Aorta (tissue), 5 donors: ENCODE measurements at regions not wholly inside any gene's neighbourhood (a gene's known extent, or its start where the extent isn't known, plus 50 kb on each side); places are given as distances from the start of the nearest gene placed in this dataset.

ENCODE experiments used
- ATAC-seq: fragments of 200-7000 bp; cut with Tn5 transposase; one replicate; pipeline ENCODE4 v1.9.1; 2022; ENCODE audit warnings: moderate library complexity; ENCODE audit not compliant: low FRiP score
- DNase-seq, 2 donors: peaks; one replicate each; pipeline ENCODE4 v3.0.0-alpha.2; 2020
- H3K27ac ChIP-seq, 2 donors: one replicate each; pipeline ENCODE4 v1.5.1; 2013; ENCODE audit warnings: low read length in 2 of 2, mild to moderate bottlenecking in 2 of 2, moderate library complexity in 2 of 2, control low read depth in 1 of 2, inconsistent platforms in 1 of 2, low read depth in 1 of 2
- H3K27me3 ChIP-seq, 2 donors: one replicate each; pipeline ENCODE4 v1.6.1; 2013; ENCODE audit warnings: control low read depth in 1 of 2, low read length in 1 of 2, mild to moderate bottlenecking in 1 of 2, moderate library complexity in 1 of 2; ENCODE audit not compliant: insufficient read depth in 2 of 2, control insufficient read depth in 1 of 2
- H3K36me3 ChIP-seq, 2 donors: one replicate each; pipeline ENCODE4 v1.6.1; 2013; ENCODE audit warnings: control low read depth in 1 of 2, low read length in 1 of 2, mild to moderate bottlenecking in 1 of 2; ENCODE audit not compliant: insufficient read depth in 2 of 2, control insufficient read depth in 1 of 2
- H3K4me1 ChIP-seq, 2 donors: one replicate each; pipeline ENCODE4 v1.6.1; 2013; ENCODE audit warnings: low read length in 2 of 2, control low read depth in 1 of 2, mild to moderate bottlenecking in 1 of 2, moderate library complexity in 1 of 2; ENCODE audit not compliant: insufficient read depth in 2 of 2, control insufficient read depth in 1 of 2
- H3K4me3 ChIP-seq, 2 donors: one replicate each; pipeline ENCODE4 v1.5.1; 2013; ENCODE audit warnings: low read length in 2 of 2, control low read depth in 1 of 2, mild to moderate bottlenecking in 1 of 2
- H3K9me3 ChIP-seq: one replicate; pipeline ENCODE4 v1.6.1; 2013; ENCODE audit warnings: mild to moderate bottlenecking, low read length; ENCODE audit not compliant: control insufficient read depth
- WGBS, 2 donors: extraction: QIAGEN DNeasy Blood & Tissue Kit; methylation state at CpG; one replicate each; pipeline ENCODE4 v1.1.7; 2013; 5-methylcytosine and 5-hydroxymethylcytosine counted together
- intact Hi-C, 2 donors: fragments of 100-400 bp; cut with DNase I; formaldehyde crosslinking; loops; one replicate each; pipeline versions ENCODE4 v1.14.2 to v1.15.0; 2022
- donor health status: healthy with polysubstance abuse.
- donor health status: Bipolar disorder and iron deficiency.
- donor health status: DM: no; HTN: no; CAD: no.
- donor health status: DM: no; HTN: no; CAD: no.
- donor health status: DM: yes; HTN: yes; CAD: no.

DNA sequence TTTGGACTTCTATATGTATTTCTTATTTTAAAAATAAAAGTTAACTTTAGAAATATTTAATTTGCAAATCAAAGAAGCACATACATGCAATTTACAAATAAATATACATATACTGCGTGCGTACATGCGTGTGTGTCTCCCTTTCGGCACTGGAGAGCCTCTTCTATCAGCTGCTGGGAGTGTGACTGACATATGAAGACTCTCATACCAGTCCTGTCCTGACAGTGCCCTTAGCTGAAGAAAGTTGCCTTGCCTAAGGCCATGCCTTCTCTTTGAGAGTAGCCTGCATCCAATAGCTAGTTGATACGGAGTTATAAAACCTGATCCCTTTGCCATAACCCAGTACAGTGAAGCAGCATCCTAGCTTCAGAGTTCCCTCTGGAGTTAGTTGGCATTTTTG is 282.4 kb upstream of the NEGR1 start:
- ATAC-seq (no peak), DNase-seq (no peak)
- Histone ChIP-seq H3K4me3 (no peak overlapping the region), H3K36me3 (no peaks in the 10 kb centered on the region), H3K4me1 (no peaks in the 10 kb centered on the region), H3K27ac (no peak overlapping the region), H3K27me3 (no peaks in the 10 kb centered on the region), H3K9me3 (no peaks in the 10 kb centered on the region)
- 97% methylated on average over 5 of the region's 5 CpGs for WGBS, 2 donors
- intact Hi-C loops: no loop called here

DNA sequence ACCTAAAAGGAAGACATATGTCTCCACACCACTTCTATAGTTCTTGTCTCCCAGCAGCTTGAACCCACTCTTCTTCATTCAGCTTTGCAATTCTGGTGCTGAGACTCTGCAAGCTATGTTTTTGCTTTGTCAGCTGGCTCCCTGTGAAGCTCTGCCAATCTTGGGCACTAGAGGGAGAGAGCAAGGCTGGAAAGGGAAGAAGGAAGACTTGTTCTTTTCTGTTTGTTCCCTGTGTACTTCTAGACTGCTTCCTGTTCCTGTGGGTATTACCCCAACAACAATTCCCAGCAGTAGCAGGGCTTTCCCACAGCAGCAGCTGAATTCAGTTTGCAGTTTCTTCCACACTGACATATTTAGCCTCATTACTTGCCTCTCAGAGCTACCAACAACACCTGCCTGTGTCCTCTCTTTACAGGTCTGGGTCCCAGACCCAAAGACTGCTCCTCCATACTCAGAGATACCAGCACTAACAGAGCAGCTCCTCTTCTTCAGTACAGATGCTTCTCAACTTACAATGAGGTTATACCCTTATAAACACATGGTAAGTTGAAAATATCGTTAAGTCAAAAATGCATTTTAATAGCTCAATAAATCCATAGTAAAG is 275.2 kb upstream of the NEGR1 start:
- intact Hi-C loops: no loop called here
- ATAC-seq (no peak), DNase-seq (no peak)
- Histone ChIP-seq H3K9me3 (no peaks in the 10 kb centered on the region), H3K27ac (no peak overlapping the region), H3K4me1 (no peaks in the 10 kb centered on the region), H3K4me3 (no peak overlapping the region), H3K36me3 (no peaks in the 10 kb centered on the region), H3K27me3 (no peaks in the 10 kb centered on the region)
- WGBS, 2 donors: 92 to 97% methylated on average over 1 of the region's 1 CpG

DNA sequence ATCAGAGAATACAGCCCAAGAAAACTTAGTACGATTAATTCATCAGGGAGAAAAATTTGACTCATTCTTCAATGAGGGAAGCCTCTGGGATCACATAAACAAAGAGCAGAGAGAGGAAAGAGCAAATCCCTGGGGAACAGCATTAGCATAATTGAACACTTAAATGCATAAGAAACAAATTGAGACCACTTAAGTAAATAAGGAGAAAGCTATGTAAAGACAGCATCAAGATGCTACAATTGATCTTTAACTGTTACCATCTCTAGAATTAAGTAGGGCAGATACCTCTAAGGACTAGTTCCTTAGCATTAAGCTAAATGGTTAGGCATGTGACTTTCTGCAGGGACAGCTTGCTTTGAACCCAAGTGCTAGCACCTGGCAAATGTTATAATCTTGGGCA is 265.1 kb upstream of the NEGR1 start:
- no peak overlapping the region for H3K27ac ChIP-seq
- no peak for ATAC-seq
- no peak overlapping the region for H3K4me3 ChIP-seq
- H3K4me1 ChIP-seq: no peaks in the 10 kb centered on the region
- WGBS, 2 donors: 41 to 43% methylated on average over 1 of the region's 1 CpG
- no peaks in the 10 kb centered on the region for H3K36me3 ChIP-seq
- DNase-seq: no peak
- no peaks in the 10 kb centered on the region for H3K27me3 ChIP-seq
- intact Hi-C loops: no loop called here
- no peaks in the 10 kb centered on the region for H3K9me3 ChIP-seq

DNA sequence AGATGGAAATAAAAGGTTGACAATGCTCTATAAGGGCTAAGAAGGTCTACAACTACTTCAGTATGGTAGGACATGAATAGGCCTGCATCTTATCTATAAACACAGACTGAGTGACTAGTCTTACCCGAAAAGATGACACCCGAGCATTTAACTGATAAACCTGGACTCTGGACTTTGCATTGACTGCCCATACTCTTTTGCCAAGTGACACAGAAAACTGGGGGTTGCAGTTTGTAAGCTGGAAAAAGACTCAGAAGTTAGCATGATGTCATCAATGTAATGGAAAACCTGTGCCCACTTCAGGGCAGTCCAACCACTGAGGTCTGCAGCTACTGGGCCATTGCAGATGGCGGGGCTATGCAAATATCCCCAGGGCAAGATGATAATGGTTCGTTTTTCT is 258.3 kb upstream of the NEGR1 start:
- H3K4me1 ChIP-seq: no peaks in the 10 kb centered on the region
- H3K36me3 ChIP-seq: no peaks in the 10 kb centered on the region
- 84 to 88% methylated on average over 4 of the region's 4 CpGs for WGBS, 2 donors
- no peak for ATAC-seq
- no peak for DNase-seq
- intact Hi-C loops: no loop called here
- H3K4me3 ChIP-seq: no peak overlapping the region
- no peaks in the 10 kb centered on the region for H3K27me3 ChIP-seq
- no peak overlapping the region for H3K27ac ChIP-seq
- no peaks in the 10 kb centered on the region for H3K9me3 ChIP-seq

DNA sequence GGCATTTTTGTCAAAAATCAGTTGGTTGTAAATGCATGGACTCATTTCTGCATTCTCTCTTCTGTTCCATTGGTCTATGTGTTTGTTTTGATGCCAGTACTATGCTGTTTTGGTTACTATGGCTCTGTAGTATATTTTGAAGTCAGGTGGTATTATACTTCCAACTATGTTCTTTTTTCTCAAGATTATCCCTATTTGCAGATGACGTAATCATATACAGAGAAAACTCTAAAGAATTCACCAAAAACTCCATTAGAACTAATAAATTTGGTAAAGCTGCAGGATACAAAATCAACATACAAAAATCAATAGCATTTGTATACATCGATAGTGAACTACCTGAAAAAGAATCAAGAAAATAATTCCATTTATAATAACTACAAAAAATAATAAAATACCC is 253.1 kb upstream of the NEGR1 start:
- intact Hi-C loops: no loop called here
- H3K36me3 ChIP-seq: no peaks in the 10 kb centered on the region
- WGBS, 2 donors: 91 to 92% methylated on average over 2 of the region's 2 CpGs

DNA sequence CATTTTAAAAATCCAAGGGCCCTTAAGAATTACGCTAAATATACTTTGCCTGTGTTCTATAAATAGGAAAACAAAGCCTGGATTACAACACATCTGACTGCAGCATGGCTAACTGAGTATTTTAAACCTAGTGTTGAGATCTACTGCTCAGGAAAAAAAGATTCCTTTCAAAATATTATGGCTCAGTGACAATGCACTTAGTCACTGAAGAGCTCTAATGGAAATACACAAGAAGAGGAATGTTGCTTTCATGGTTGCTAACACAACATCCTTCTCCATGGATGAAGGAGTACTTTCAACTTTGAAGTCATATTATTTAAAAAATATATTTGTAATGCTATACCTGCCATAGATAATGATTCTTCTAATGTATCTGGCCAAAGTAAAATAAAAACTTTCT is 248.3 kb upstream of the NEGR1 start:
- no peaks in the 10 kb centered on the region for H3K9me3 ChIP-seq
- no peaks in the 10 kb centered on the region for H3K36me3 ChIP-seq
- H3K4me1 ChIP-seq: no peaks in the 10 kb centered on the region
- ATAC-seq (no peak), DNase-seq (no peak)
- H3K27me3 ChIP-seq: no peaks in the 10 kb centered on the region
- WGBS, 2 donors: 77 to 87% methylated on average over 1 of the region's 1 CpG
- intact Hi-C loops: no loop called here
- H3K27ac ChIP-seq: no peak overlapping the region
- no peak overlapping the region for H3K4me3 ChIP-seq

More for the DNA sequence above, 253.1 kb upstream of the NEGR1 start:
- H3K4me1 ChIP-seq: no peaks in the 10 kb centered on the region
- H3K4me3 ChIP-seq: no peak overlapping the region
- H3K27me3 ChIP-seq: no peaks in the 10 kb centered on the region
- no peaks in the 10 kb centered on the region for H3K9me3 ChIP-seq
- H3K27ac ChIP-seq: no peak overlapping the region
- DNase-seq (no peak), ATAC-seq (no peak)

DNA sequence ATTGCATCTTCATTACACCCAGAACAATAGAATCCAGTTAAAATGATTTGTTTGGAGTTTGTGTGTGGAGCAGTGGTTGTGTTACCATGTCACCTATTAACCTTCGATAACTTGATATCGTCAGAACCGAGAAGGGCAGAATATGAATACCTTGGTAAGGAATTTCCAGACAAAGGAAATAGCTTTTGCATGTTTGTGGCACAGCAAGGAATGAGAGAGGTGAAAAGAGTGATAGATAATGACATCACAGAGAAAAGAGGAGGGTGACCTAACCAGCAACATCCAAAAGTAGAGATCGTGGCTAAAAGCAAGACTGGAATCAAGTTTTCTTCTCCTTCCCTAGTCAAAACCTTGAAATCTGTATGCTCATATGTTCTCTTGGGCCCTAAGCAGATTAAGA is 244.6 kb upstream of the NEGR1 start:
- ATAC-seq: no peak
- WGBS, 2 donors: 79 to 84% methylated on average over 4 of the region's 4 CpGs
- Histone ChIP-seq H3K9me3 (no peaks in the 10 kb centered on the region), H3K27me3 (no peaks in the 10 kb centered on the region), H3K4me1 (no peaks in the 10 kb centered on the region), H3K4me3 (no peak overlapping the region), H3K36me3 (no peaks in the 10 kb centered on the region), H3K27ac (no peak overlapping the region)
- no peak for DNase-seq
- intact Hi-C loops: no loop called here

DNA sequence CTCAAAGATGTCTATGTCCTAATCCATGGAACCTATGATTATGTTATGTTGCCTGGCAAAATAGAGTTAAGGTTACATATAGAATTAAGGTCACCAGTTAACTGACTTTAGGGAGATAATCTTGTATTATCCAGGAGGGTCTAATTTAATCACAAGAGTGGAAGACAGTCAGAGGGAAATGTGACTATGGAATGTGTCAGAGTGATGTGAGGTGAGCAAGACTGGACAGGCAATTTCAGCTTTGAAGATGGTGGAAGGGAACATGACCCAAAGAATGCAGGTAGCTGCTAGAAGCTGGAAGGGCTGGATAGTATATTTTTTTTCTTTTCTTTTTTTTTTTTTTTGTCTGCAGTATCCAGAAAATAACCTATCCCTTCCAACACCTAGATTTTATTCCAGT is 241.7 kb upstream of the NEGR1 start:
- H3K36me3 ChIP-seq: no peaks in the 10 kb centered on the region
- H3K9me3 ChIP-seq: no peaks in the 10 kb centered on the region
- H3K4me3 ChIP-seq: no peak overlapping the region
- intact Hi-C loops: no loop called here
- H3K27me3 ChIP-seq: no peaks in the 10 kb centered on the region
- DNase-seq: no peak
- no peak for ATAC-seq
- H3K27ac ChIP-seq: no peak overlapping the region
- no peaks in the 10 kb centered on the region for H3K4me1 ChIP-seq

DNA sequence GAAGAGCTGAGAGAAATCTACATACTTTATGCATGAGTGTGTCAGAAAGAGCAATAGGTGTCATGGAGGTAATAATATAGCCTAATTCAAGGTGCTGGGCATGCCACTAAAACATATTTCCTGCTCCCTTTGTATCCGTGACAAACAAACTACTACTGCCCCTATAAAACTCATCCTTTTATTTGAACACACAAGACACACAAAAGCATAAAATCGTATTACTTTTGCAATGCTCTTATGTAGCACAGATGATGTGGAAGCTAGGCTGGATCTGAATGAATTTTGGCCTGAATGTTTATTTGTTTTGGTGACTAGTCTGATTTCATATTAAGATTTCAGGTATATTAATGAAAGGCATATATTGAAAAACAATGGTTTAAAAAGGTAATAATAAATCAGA is 239.3 kb upstream of the NEGR1 start:
- DNase-seq (no peak), ATAC-seq (no peak)
- Histone ChIP-seq H3K27ac (no peak overlapping the region), H3K27me3 (no peaks in the 10 kb centered on the region), H3K9me3 (no peaks in the 10 kb centered on the region), H3K36me3 (no peaks in the 10 kb centered on the region), H3K4me3 (no peak overlapping the region), H3K4me1 (no peaks in the 10 kb centered on the region)
- intact Hi-C loops: no loop called here
- 76 to 79% methylated on average over 2 of the region's 2 CpGs for WGBS, 2 donors
